Osteoblast (primary cell): ENCODE measurements at regions not wholly inside any gene's neighbourhood (a gene's known extent, or its start where the extent isn't known, plus 50 kb on each side); places are given as distances from the start of the nearest gene placed in this dataset.

Experiments used
- DNase-seq: peaks from one replicate; pipeline ENCODE4 v3.0.0; 2011; ENCODE audit warnings: low spot score, mixed read lengths; ENCODE audit not compliant: insufficient read length; ENCODE audit errors: missing footprints
- H2AFZ ChIP-seq: 2 replicates; pipeline ENCODE4 v1.6.0; 2011; ENCODE audit warnings: mild to moderate bottlenecking, low read length
- H3K27ac ChIP-seq: 2 replicates; pipeline ENCODE4 v1.5.1; 2011; ENCODE audit warnings: mild to moderate bottlenecking, low read depth, low read length, moderate library complexity
- H3K27me3 ChIP-seq: 2 replicates; pipeline ENCODE4 v1.6.0; 2012; ENCODE audit warnings: mild to moderate bottlenecking, control low read depth, inconsistent platforms, low read length, moderate library complexity; ENCODE audit not compliant: insufficient read depth
- H3K36me3 ChIP-seq: 2 replicates; pipeline ENCODE4 v1.5.1; 2011; ENCODE audit warnings: mild to moderate bottlenecking, low read length, control low read depth, moderate library complexity; ENCODE audit not compliant: insufficient read depth
- H3K4me1 ChIP-seq: 2 replicates; pipeline ENCODE4 v1.5.1; 2011; ENCODE audit warnings: mild to moderate bottlenecking, low read length, control low read depth, moderate library complexity; ENCODE audit not compliant: insufficient read depth
- H3K4me2 ChIP-seq: 2 replicates; pipeline ENCODE4 v1.6.0; 2011; ENCODE audit warnings: mild to moderate bottlenecking, low read length; ENCODE audit not compliant: insufficient read depth
- H3K4me3 ChIP-seq: fragments of 200-600 bp; sonication (generic); 3 replicates; pipeline ENCODE4 v1.5.1; 2012; ENCODE audit warnings: mild to moderate bottlenecking, low read length, inconsistent platforms; ENCODE audit not compliant: insufficient read depth
- H3K79me2 ChIP-seq: 2 replicates; pipeline ENCODE4 v1.6.0; 2012; ENCODE audit warnings: mild to moderate bottlenecking, low read length, control low read depth, inconsistent platforms; ENCODE audit not compliant: insufficient read depth
- H3K9me3 ChIP-seq: 2 replicates; pipeline ENCODE4 v1.5.1; 2011; ENCODE audit warnings: low read depth, low read length, control low read depth
- H4K20me1 ChIP-seq: 2 replicates; pipeline ENCODE4 v1.6.0; 2012; ENCODE audit warnings: mild to moderate bottlenecking, low read length, control low read depth; ENCODE audit not compliant: insufficient read depth
- TF ChIP-seq, protein P1 (sequence below): IDR thresholded peaks from 2 replicates; pipeline ENCODE4 v1.5.1; 2011; ENCODE audit warnings: mild to moderate bottlenecking, low read depth, low read length, moderate library complexity; ENCODE audit errors: extremely low read depth

DNA sequence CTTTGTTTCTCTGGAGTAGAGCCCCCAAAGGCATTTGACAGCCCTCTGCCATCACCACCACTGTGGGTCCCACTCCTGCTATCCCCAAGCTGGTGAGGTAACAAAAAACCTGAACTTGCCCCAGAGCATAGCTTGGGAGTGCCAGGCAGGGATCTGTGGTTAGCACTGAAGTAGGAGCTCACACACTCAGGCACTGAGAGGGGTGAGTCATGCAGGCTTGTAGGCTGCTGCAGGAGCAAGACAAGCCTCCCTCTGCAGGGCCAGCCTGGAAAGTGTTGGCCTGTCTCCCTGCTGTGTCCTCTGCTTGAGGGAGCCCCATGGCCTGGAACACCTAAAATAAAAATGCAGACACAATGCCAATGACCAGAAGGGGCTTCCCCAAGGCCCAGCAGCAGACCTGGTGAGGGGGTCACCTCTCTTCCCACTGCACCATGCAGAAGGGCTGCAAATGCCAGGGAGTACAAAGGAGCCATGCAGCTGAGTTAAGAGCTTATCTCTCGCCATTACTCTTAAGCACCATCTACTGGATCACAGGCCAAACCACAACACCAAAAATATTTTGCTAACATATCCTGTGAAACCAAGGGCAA lies 108.9 kb upstream of the POGK start:
- Histone ChIP-seq H3K79me2 (no peaks in the 10 kb centered on the region), H3K27me3 (no peaks in the 10 kb centered on the region), H3K4me3 (no peak overlapping the region), H3K27ac (no peak overlapping the region), H3K4me2 (no peak overlapping the region), H3K4me1 (no peaks in the 10 kb centered on the region), H2AFZ (no peak overlapping the region), H4K20me1 (no peaks in the 10 kb centered on the region), H3K36me3 (no peaks in the 10 kb centered on the region), H3K9me3 (no peaks in the 10 kb centered on the region)
- DNase-seq = no peak
- TF ChIP-seq, protein P1, sequence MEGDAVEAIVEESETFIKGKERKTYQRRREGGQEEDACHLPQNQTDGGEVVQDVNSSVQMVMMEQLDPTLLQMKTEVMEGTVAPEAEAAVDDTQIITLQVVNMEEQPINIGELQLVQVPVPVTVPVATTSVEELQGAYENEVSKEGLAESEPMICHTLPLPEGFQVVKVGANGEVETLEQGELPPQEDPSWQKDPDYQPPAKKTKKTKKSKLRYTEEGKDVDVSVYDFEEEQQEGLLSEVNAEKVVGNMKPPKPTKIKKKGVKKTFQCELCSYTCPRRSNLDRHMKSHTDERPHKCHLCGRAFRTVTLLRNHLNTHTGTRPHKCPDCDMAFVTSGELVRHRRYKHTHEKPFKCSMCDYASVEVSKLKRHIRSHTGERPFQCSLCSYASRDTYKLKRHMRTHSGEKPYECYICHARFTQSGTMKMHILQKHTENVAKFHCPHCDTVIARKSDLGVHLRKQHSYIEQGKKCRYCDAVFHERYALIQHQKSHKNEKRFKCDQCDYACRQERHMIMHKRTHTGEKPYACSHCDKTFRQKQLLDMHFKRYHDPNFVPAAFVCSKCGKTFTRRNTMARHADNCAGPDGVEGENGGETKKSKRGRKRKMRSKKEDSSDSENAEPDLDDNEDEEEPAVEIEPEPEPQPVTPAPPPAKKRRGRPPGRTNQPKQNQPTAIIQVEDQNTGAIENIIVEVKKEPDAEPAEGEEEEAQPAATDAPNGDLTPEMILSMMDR = no peak

- Histone ChIP-seq H4K20me1 (no peaks in the 10 kb centered on the region), H3K27me3 (no peaks in the 10 kb centered on the region), H3K79me2 (no peaks in the 10 kb centered on the region), H3K9me3 (no peaks in the 10 kb centered on the region), H3K4me2 (no peak overlapping the region), H2AFZ (no peak overlapping the region), H3K36me3 (no peaks in the 10 kb centered on the region), H3K4me1 (no peaks in the 10 kb centered on the region), H3K27ac (no peak overlapping the region), H3K4me3 (no peak overlapping the region)
- DNase-seq = no peak
- TF ChIP-seq, protein P1 = no peak
These were observed 101.1 kb upstream of the POGK start for GRCh38 chr1:166738140-166738539.

GRCh38 chr1:166738873-166739272 lies 100.4 kb upstream of the POGK start:
- Histone ChIP-seq H3K79me2 (no peaks in the 10 kb centered on the region), H3K27ac (no peak overlapping the region), H3K27me3 (no peaks in the 10 kb centered on the region), H4K20me1 (no peaks in the 10 kb centered on the region), H3K4me2 (no peak overlapping the region), H3K4me1 (no peaks in the 10 kb centered on the region), H2AFZ (no peak overlapping the region), H3K36me3 (no peaks in the 10 kb centered on the region), H3K4me3 (no peak overlapping the region), H3K9me3 (no peaks in the 10 kb centered on the region)
- DNase-seq = peak; percentile 0
- TF ChIP-seq, protein P1 = no peak

- Histone ChIP-seq H3K9me3 (no peaks in the 10 kb centered on the region), H3K36me3 (no peaks in the 10 kb centered on the region), H3K4me1 (no peaks in the 10 kb centered on the region), H3K27ac (no peak overlapping the region), H3K27me3 (no peaks in the 10 kb centered on the region), H3K79me2 (no peaks in the 10 kb centered on the region), H2AFZ (no peak overlapping the region), H4K20me1 (no peaks in the 10 kb centered on the region), H3K4me2 (no peak overlapping the region), H3K4me3 (no peak overlapping the region)
- TF ChIP-seq, protein P1 = no peak
- DNase-seq = no peak
These were observed 98.5 kb upstream of the POGK start for GRCh38 chr1:166740668-166741276.
